ENCODE measurements at regions not wholly inside any gene's neighbourhood (a gene's known extent, or its start where the extent isn't known, plus 50 kb on each side); places are given as distances from the start of the nearest gene placed in this dataset.

DNA sequence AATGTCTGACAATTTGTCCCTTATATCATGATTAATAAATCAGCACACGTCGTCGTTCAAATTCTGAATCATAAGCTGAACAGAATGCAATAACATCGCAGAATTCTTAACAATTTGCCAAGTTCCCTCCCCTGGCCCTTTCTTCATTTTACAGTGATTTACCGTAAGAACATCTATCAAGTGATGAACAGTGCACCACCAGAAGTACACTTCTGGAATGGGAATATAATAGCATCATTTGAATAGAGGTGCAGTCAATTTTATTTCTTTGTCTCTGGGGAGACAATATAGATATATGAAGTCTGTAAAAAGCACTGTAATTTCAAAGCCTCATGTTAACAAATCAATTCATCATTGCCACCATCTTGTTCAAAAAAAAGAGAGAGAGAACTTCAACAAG, 145.1 kb upstream of the SMLR1 start:
- H3K4me1 Mint-ChIP-seq (ENCODE audit: low read depth), result no peaks in the 10 kb centered on the region
- TF ChIP-seq CTCF (IDR thresholded peaks at IDR 0.05; ENCODE audit: unreplicated experiment), result no peak
- H3K36me3 Mint-ChIP-seq (ENCODE audit: insufficient read depth), result no peaks in the 10 kb centered on the region
- H3K27ac Mint-ChIP-seq, result no peak overlapping the region
- H3K4me3 Mint-ChIP-seq (ENCODE audit: low read depth), result no peak overlapping the region
- DNase-seq (ENCODE audit: low spot score, unreplicated experiment), result no peak
- H3K9me3 Mint-ChIP-seq (ENCODE audit: low read depth), result peaks cover 4% of the 10 kb centered on the region
- H3K27me3 Mint-ChIP-seq, result no peaks in the 10 kb centered on the region

DNA sequence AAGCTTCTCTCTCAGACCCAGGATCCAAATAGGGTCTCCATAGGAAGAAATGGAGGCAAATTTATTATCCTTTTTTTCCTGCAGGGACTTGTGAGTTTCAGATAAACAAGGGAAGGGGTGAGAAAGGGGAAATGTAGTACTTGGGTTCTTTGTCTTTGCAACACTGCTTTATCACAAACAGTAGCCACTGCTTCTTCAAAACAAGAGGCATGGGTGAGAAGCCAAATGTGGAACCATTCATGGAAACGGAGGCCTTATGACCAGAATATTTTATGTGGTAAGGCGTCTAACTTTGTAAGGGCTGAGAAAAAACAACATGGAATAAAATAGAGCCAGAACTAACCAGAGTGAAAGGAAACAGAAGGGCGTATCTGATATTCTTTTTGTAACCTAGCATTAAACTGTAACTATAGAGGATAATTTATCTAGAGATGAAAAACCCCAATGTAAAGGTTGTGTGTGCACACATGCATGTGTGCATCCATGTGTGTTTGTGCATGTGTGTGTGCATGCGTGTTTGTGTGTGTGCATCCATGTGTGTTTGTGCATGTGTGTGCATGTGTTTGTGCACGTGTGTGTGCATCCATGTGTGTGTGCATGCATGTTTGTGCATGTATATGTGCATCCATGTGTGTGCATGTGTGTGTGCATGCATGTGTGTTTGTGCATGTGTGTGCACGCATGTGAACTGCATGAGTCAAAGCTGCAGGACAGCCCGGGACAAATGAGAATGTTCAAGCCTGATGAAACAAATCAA, 143.3 kb upstream of the SMLR1 start:
- Mint-ChIP-seq H3K36me3 (ENCODE audit: insufficient read depth) (no peaks in the 10 kb centered on the region), H3K4me1 (ENCODE audit: low read depth) (no peaks in the 10 kb centered on the region), H3K4me3 (ENCODE audit: low read depth) (no peak overlapping the region), H3K27ac (no peak overlapping the region), H3K27me3 (no peaks in the 10 kb centered on the region), H3K9me3 (ENCODE audit: low read depth) (no peaks in the 10 kb centered on the region)
- DNase-seq (ENCODE audit: low spot score, unreplicated experiment), result no peak
- TF ChIP-seq CTCF (IDR thresholded peaks at IDR 0.05; ENCODE audit: unreplicated experiment), result no peak

- Mint-ChIP-seq H3K4me1 (ENCODE audit: low read depth) (no peaks in the 10 kb centered on the region), H3K27ac (no peak overlapping the region), H3K27me3 (no peaks in the 10 kb centered on the region), H3K9me3 (ENCODE audit: low read depth) (no peaks in the 10 kb centered on the region), H3K4me3 (ENCODE audit: low read depth) (no peak overlapping the region), H3K36me3 (ENCODE audit: insufficient read depth) (no peaks in the 10 kb centered on the region)
- no peak for TF ChIP-seq CTCF (IDR thresholded peaks at IDR 0.05; ENCODE audit: unreplicated experiment)
- DNase-seq (ENCODE audit: low spot score, unreplicated experiment), result no peak
These were observed 134.5 kb upstream of the SMLR1 start for GRCh38 chr6:130692659-130693058.

GRCh38 chr6:130693944-130694343, 133.3 kb upstream of the SMLR1 start:
- Mint-ChIP-seq H3K36me3 (ENCODE audit: insufficient read depth) (no peaks in the 10 kb centered on the region), H3K4me3 (ENCODE audit: low read depth) (no peak overlapping the region), H3K27ac (no peak overlapping the region), H3K27me3 (no peaks in the 10 kb centered on the region), H3K4me1 (ENCODE audit: low read depth) (no peaks in the 10 kb centered on the region), H3K9me3 (ENCODE audit: low read depth) (no peaks in the 10 kb centered on the region)
- TF ChIP-seq CTCF (IDR thresholded peaks at IDR 0.05; ENCODE audit: unreplicated experiment), result no peak
- no peak for DNase-seq (ENCODE audit: low spot score, unreplicated experiment)

GRCh38 chr6:130694606-130695005, 132.6 kb upstream of the SMLR1 start:
- Mint-ChIP-seq H3K36me3 (ENCODE audit: insufficient read depth) (no peaks in the 10 kb centered on the region), H3K27me3 (no peaks in the 10 kb centered on the region), H3K27ac (no peak overlapping the region), H3K9me3 (ENCODE audit: low read depth) (no peaks in the 10 kb centered on the region), H3K4me3 (ENCODE audit: low read depth) (no peak overlapping the region), H3K4me1 (ENCODE audit: low read depth) (no peaks in the 10 kb centered on the region)
- no peak for TF ChIP-seq CTCF (IDR thresholded peaks at IDR 0.05; ENCODE audit: unreplicated experiment)
- no peak for DNase-seq (ENCODE audit: low spot score, unreplicated experiment)
